Thoracic aorta (tissue), 2 donors: ENCODE measurements at regions not wholly inside any gene's neighbourhood (a gene's known extent, or its start where the extent isn't known, plus 50 kb on each side); places are given as distances from the start of the nearest gene placed in this dataset.

Source experiments
- ATAC-seq: fragments of 150-250 bp; one replicate; pipeline ENCODE4 v1.8.0; 2017; ENCODE audit warnings: low read depth; ENCODE audit not compliant: insufficient number of reproducible peaks, low FRiP score
- DNase-seq: peaks from one replicate; pipeline ENCODE4 v3.0.0-alpha.2; 2020; ENCODE audit warnings: low spot score
- H3K27ac ChIP-seq, 2 donors: fragments of 200-600 bp; sonication (generic); 1 replicate in 1 of 2; 2 replicates in 1 of 2; pipeline ENCODE4 v1.5.1; 2016; ENCODE audit warnings: mild to moderate bottlenecking in 2 of 2, moderate library complexity in 2 of 2
- H3K27me3 ChIP-seq: fragments of 200-600 bp; sonication (generic); replicated peaks from 2 replicates; pipeline ENCODE4 v1.6.0; 2016; ENCODE audit warnings: mild to moderate bottlenecking; ENCODE audit not compliant: insufficient read depth
- H3K36me3 ChIP-seq: fragments of 200-600 bp; sonication (generic); one replicate; pipeline ENCODE4 v1.5.1; 2016
- H3K4me1 ChIP-seq, 2 donors: fragments of 200-600 bp; sonication (generic); 1 replicate in 1 of 2; 2 replicates in 1 of 2; pipeline versions ENCODE4 v1.5.1 to v1.6.0; 2016; ENCODE audit warnings: low read depth in 2 of 2, mild to moderate bottlenecking in 1 of 2; ENCODE audit not compliant: control insufficient read depth in 1 of 2
- H3K4me3 ChIP-seq: fragments of 200-600 bp; sonication (generic); 2 replicates; pipeline ENCODE4 v1.5.1; 2016; ENCODE audit warnings: mild to moderate bottlenecking
- H3K9me3 ChIP-seq: fragments of 200-600 bp; sonication (generic); 2 replicates; pipeline ENCODE4 v1.5.1; 2016
- TF ChIP-seq, protein P1 (sequence below): fragments of 200-600 bp; sonication (generic); IDR thresholded peaks from one replicate; pipeline ENCODE4 v1.5.1; 2019; ENCODE audit warnings: antibody characterized with exemption

DNA sequence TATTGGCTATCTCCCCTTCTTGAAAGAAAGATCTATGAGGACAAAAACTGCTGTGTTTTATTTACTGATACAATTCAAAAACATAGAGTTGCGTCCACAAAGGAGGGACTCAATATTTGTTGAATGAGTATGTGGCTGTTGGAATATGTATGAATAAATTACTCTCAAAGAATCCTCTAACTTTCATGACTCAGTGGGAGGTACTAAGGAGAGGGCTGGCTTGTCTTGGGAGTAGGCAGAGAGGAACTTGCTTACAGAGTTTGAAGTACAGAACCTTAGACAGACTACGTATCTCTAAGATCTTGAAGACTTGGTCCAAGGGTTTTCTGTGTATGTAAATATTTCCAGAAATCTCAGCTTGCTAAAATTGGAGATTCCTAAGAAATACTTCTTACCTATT, 504.0 kb upstream of the PTCHD4 start:
- ATAC-seq (no peak), DNase-seq (no peak)
- no peaks in the 10 kb centered on the region for H3K9me3 ChIP-seq
- H3K27me3 ChIP-seq = no peaks in the 10 kb centered on the region
- H3K27ac ChIP-seq = no peak overlapping the region
- TF ChIP-seq, protein P1, sequence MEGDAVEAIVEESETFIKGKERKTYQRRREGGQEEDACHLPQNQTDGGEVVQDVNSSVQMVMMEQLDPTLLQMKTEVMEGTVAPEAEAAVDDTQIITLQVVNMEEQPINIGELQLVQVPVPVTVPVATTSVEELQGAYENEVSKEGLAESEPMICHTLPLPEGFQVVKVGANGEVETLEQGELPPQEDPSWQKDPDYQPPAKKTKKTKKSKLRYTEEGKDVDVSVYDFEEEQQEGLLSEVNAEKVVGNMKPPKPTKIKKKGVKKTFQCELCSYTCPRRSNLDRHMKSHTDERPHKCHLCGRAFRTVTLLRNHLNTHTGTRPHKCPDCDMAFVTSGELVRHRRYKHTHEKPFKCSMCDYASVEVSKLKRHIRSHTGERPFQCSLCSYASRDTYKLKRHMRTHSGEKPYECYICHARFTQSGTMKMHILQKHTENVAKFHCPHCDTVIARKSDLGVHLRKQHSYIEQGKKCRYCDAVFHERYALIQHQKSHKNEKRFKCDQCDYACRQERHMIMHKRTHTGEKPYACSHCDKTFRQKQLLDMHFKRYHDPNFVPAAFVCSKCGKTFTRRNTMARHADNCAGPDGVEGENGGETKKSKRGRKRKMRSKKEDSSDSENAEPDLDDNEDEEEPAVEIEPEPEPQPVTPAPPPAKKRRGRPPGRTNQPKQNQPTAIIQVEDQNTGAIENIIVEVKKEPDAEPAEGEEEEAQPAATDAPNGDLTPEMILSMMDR = no peak
- H3K4me3 ChIP-seq = no peak overlapping the region
- no peaks in the 10 kb centered on the region for H3K4me1 ChIP-seq
- H3K36me3 ChIP-seq = no peaks in the 10 kb centered on the region

DNA sequence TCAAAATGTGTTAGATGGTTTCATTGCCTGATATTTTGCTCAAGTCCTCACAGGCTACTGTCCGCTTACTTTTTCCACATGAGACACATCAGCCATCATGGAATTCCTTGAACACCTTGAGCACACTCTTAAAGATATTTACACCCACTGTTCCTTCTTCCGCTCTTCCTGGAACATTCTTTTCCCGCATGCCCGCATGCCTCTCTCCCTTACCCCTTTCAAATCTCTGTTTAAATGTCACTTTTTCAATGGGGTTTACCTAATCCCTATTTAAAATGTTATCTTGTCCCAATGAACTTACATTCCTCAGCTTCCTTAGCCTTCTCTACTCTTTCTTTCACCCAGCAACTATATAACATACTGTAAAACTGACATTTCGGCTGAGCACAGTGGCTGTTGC, 503.3 kb upstream of the PTCHD4 start:
- H3K4me3 ChIP-seq = no peak overlapping the region
- H3K27ac ChIP-seq = no peak overlapping the region
- TF ChIP-seq, protein P1 = no peak
- ATAC-seq = no peak
- H3K27me3 ChIP-seq = no peaks in the 10 kb centered on the region
- no peaks in the 10 kb centered on the region for H3K4me1 ChIP-seq
- DNase-seq = no peak
- no peaks in the 10 kb centered on the region for H3K36me3 ChIP-seq
- H3K9me3 ChIP-seq = no peaks in the 10 kb centered on the region

DNA sequence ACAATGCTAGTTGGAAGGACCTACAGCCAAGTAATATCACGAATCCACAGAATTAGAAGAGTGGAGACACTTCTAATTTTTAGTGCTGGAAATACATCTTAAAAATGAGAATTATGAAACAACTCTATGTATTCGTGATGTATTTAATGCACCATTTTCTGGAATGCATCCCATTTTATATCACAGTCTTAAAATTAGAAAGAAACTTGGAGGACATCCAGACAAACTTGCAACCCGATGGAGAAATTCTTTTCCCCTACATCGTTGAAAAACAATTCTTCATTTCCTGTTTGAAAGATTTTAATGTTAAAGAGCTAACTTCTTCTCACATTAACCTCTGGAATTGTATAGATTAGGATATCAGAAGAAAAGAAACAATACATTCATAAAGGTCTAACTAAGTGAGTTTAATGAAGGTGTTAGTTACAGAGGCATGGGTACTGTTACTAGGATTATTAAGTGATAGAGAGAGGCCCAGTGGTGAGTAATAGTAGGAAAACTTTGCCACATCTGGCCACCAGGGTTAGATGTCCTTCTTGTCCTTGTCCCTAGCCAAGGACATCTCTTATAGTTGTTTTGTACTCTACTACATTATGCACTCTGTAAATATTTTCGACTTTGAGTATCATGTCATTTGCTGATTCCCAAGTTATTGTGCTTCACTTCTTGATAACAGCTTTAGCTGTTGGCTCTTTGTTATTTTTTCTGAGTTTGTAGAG, 502.4 kb upstream of the PTCHD4 start:
- Histone ChIP-seq H3K9me3 (no peaks in the 10 kb centered on the region), H3K4me1 (no peaks in the 10 kb centered on the region), H3K4me3 (no peak overlapping the region), H3K27ac (no peak overlapping the region), H3K36me3 (no peaks in the 10 kb centered on the region), H3K27me3 (no peaks in the 10 kb centered on the region)
- TF ChIP-seq, protein P1 = no peak
- DNase-seq (no peak), ATAC-seq (no peak)

DNA sequence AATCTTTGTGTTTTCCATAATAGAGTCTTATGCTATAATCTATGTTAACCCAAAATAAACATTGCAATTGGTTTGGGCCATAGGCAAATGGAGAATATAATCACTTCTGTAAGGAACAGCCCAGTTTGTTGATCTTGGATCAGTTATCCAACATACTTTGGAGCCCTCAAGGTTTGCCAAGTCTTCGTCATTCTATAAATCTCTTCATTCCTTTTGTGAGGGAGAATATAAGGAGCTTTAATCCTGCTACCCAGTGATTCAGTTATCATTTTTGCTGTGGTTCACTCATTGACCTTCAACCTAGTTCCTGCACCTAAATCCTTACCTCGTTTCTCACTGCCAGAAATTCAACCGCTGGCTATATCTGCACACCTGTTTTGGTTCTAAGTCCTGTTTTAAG, 500.3 kb upstream of the PTCHD4 start:
- no peak overlapping the region for H3K27ac ChIP-seq
- no peaks in the 10 kb centered on the region for H3K4me1 ChIP-seq
- H3K9me3 ChIP-seq = no peaks in the 10 kb centered on the region
- DNase-seq = no peak
- TF ChIP-seq, protein P1 = no peak
- no peaks in the 10 kb centered on the region for H3K36me3 ChIP-seq
- no peaks in the 10 kb centered on the region for H3K27me3 ChIP-seq
- H3K4me3 ChIP-seq = no peak overlapping the region
- ATAC-seq = no peak

DNA sequence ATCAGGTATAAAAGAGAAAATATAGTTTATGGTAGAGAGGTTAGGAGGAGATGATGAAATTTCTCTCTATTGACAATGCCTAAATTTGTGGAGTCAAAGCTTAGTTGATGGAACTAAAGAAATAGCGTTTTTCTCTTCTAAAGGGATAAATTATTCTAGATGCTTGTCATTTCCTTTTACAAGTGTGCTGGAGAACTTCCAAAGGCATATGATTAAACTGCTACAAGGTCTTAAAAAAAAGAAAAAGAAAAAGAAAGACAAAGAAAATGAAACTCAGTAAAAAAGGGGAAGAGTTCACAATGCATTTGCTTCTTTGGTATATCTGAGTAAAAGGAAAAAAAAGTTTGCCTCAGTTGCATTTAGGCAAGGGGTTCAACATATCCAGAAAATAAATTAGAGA, 499.8 kb upstream of the PTCHD4 start:
- Histone ChIP-seq H3K27me3 (no peaks in the 10 kb centered on the region), H3K9me3 (no peaks in the 10 kb centered on the region), H3K36me3 (no peaks in the 10 kb centered on the region), H3K4me3 (no peak overlapping the region), H3K4me1 (no peaks in the 10 kb centered on the region), H3K27ac (no peak overlapping the region)
- ATAC-seq (no peak), DNase-seq (no peak)
- TF ChIP-seq, protein P1 = no peak
